HEK293 (cell line): ENCODE measurements at regions not wholly inside any gene's neighbourhood (a gene's known extent, or its start where the extent isn't known, plus 50 kb on each side); places are given as distances from the start of the nearest gene placed in this dataset.

ENCODE experiments used
- HOXD13 ChIP-seq: sonication (generic); formaldehyde crosslinking; IDR thresholded peaks from 2 replicates; pipeline ENCODE4 v1.8.0; 2022; ENCODE audit warnings: missing genetic modification reagents, borderline replicate concordance
- KLF7 ChIP-seq: fragments of 450-650 bp; formaldehyde crosslinking; IDR thresholded peaks from 2 replicates; pipeline ENCODE4 v1.5.1; 2016; ENCODE audit warnings: missing biosample characterization, missing genetic modification characterization, borderline replicate concordance
- TCF7L2 ChIP-seq: IDR thresholded peaks from 2 replicates; pipeline ENCODE4 v1.6.1; 2011; ENCODE audit warnings: low read depth, mild to moderate bottlenecking, inconsistent platforms, low read length, moderate library complexity, borderline replicate concordance
- ZBTB1 ChIP-seq: fragments of 450-650 bp; formaldehyde crosslinking; IDR thresholded peaks from 2 replicates; pipeline ENCODE4 v1.5.1; 2016; ENCODE audit warnings: missing biosample characterization, missing genetic modification characterization
- ZEB2 ChIP-seq: fragments of 450-650 bp; formaldehyde crosslinking; IDR thresholded peaks from 2 replicates; pipeline ENCODE4 v1.5.1; 2016; ENCODE audit warnings: missing biosample characterization, missing genetic modification characterization
- ZNF274 ChIP-seq, 2 experiments: fragments of 200-500 bp in 1 of 2; fragments of 450-650 bp in 1 of 2; sonication (Bioruptor generic) in 1 of 2; formaldehyde crosslinking in 1 of 2; IDR thresholded peaks; 2 replicates each; pipeline versions ENCODE4 v1.5.1 to v1.6.1; 2014 to 2016; ENCODE audit warnings: borderline replicate concordance in 1 of 2, inconsistent platforms in 1 of 2, low read length in 1 of 2, missing biosample characterization in 1 of 2, missing genetic modification characterization in 1 of 2
- ZNF335 ChIP-seq: fragments of 450-650 bp; formaldehyde crosslinking; conservative IDR thresholded peaks from 2 replicates; pipeline ENCODE4 v1.5.1; 2016; ENCODE audit warnings: missing biosample characterization, missing genetic modification characterization
- ZNF768 ChIP-seq: fragments of 450-650 bp; formaldehyde crosslinking; IDR thresholded peaks from 2 replicates; pipeline ENCODE4 v1.5.1; 2018; ENCODE audit warnings: missing biosample characterization, mild to moderate bottlenecking, missing genetic modification characterization
- TF ChIP-seq, protein P1 (sequence below): fragments of 450-650 bp; formaldehyde crosslinking; IDR thresholded peaks from 2 replicates; pipeline ENCODE4 v1.5.1; 2016; ENCODE audit warnings: missing biosample characterization, missing genetic modification characterization
- TF ChIP-seq, protein P2 (sequence below): sonication (generic); formaldehyde crosslinking; IDR thresholded peaks from 2 replicates; pipeline ENCODE4 v1.8.1; 2022; ENCODE audit warnings: mild to moderate bottlenecking, moderate library complexity, missing genetic modification reagents

DNA sequence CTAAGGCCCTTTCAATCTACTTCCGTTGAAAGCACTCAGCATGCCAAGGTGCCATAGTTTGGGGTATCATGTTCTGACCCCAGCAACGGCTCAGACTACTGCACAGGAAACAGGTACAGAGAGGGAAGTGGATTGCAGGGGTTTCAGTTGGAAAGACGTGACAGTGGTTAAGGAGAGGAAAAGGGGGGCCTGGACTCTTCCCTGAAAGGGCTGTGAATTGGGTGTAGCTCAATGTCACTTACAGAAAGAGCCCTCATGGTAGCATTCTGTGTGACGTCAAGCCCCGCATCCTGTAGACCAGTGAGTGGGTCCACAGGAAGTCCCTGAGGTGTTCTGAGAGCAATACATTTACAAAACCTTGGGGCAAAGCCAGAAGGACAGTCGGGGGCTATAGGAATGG, 121.5 kb upstream of the GYPC start:
- TF ChIP-seq ZEB2 (tag by site-specific recombination), result no peak
- no peak for TF ChIP-seq TCF7L2
- TF ChIP-seq ZNF274 (IDR thresholded peaks at IDR 0.05; ENCODE audit: low read length), result no peak
- no peak for TF ChIP-seq ZNF274 (tag by site-specific recombination; IDR thresholded peaks at IDR 0.05; ENCODE audit: borderline replicate concordance)
- TF ChIP-seq, protein P1, sequence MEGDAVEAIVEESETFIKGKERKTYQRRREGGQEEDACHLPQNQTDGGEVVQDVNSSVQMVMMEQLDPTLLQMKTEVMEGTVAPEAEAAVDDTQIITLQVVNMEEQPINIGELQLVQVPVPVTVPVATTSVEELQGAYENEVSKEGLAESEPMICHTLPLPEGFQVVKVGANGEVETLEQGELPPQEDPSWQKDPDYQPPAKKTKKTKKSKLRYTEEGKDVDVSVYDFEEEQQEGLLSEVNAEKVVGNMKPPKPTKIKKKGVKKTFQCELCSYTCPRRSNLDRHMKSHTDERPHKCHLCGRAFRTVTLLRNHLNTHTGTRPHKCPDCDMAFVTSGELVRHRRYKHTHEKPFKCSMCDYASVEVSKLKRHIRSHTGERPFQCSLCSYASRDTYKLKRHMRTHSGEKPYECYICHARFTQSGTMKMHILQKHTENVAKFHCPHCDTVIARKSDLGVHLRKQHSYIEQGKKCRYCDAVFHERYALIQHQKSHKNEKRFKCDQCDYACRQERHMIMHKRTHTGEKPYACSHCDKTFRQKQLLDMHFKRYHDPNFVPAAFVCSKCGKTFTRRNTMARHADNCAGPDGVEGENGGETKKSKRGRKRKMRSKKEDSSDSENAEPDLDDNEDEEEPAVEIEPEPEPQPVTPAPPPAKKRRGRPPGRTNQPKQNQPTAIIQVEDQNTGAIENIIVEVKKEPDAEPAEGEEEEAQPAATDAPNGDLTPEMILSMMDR (tag by site-specific recombination), result no peak
- no peak for TF ChIP-seq KLF7 (tag by site-specific recombination)
- TF ChIP-seq ZNF768, result no peak
- TF ChIP-seq ZNF335, result no peak
- no peak for TF ChIP-seq ZBTB1 (tag by site-specific recombination)
- TF ChIP-seq, protein P2, sequence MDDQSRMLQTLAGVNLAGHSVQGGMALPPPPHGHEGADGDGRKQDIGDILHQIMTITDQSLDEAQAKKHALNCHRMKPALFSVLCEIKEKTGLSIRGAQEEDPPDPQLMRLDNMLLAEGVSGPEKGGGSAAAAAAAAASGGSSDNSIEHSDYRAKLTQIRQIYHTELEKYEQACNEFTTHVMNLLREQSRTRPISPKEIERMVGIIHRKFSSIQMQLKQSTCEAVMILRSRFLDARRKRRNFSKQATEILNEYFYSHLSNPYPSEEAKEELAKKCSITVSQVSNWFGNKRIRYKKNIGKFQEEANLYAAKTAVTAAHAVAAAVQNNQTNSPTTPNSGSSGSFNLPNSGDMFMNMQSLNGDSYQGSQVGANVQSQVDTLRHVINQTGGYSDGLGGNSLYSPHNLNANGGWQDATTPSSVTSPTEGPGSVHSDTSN (CRISPR knock-in tag), result no peak
- no peak for TF ChIP-seq HOXD13 (CRISPR knock-in tag)
